ENCODE measurements at regions not wholly inside any gene's neighbourhood (a gene's known extent, or its start where the extent isn't known, plus 50 kb on each side); places are given as distances from the start of the nearest gene placed in this dataset.

DNA sequence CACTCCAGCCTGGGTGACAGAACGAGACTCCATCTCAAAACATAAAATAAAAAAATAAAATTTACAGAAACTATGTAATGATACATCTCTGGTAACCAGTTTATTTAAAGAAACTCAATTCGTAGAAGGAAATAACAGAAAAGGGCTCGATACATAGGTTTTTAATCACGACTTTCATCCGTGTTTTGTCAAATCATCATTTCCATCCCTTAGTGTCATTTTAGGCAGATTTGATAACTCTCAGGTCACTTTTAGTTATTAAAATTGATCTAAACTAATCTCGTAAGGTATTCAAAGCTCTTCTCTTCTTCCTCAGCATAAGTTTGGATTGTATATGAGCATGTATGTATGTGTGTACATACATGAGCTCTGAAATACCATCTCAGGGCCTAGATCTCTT is 59.3 kb upstream of the SPTBN1 start:
- TF ChIP-seq, protein P1, sequence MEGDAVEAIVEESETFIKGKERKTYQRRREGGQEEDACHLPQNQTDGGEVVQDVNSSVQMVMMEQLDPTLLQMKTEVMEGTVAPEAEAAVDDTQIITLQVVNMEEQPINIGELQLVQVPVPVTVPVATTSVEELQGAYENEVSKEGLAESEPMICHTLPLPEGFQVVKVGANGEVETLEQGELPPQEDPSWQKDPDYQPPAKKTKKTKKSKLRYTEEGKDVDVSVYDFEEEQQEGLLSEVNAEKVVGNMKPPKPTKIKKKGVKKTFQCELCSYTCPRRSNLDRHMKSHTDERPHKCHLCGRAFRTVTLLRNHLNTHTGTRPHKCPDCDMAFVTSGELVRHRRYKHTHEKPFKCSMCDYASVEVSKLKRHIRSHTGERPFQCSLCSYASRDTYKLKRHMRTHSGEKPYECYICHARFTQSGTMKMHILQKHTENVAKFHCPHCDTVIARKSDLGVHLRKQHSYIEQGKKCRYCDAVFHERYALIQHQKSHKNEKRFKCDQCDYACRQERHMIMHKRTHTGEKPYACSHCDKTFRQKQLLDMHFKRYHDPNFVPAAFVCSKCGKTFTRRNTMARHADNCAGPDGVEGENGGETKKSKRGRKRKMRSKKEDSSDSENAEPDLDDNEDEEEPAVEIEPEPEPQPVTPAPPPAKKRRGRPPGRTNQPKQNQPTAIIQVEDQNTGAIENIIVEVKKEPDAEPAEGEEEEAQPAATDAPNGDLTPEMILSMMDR (IDR thresholded peaks at IDR 0.05), result no peak
- no peak for TF ChIP-seq POLR2A (IDR thresholded peaks at IDR 0.05)
